DMS 273 (cell line): ENCODE measurements at regions not wholly inside any gene's neighbourhood (a gene's known extent, or its start where the extent isn't known, plus 50 kb on each side); places are given as distances from the start of the nearest gene placed in this dataset.
"Not testable (repeated sequence)": the region's sequence is repeated elsewhere in the genome, so short reads cannot be mapped to it uniquely, and the experiment has no call there.

Experiments used
- DNase-seq: peaks from one replicate; lab custom pipeline; 2025; ENCODE audit not compliant: unreplicated experiment; lab: John Stamatoyannopoulos, UW

DNA sequence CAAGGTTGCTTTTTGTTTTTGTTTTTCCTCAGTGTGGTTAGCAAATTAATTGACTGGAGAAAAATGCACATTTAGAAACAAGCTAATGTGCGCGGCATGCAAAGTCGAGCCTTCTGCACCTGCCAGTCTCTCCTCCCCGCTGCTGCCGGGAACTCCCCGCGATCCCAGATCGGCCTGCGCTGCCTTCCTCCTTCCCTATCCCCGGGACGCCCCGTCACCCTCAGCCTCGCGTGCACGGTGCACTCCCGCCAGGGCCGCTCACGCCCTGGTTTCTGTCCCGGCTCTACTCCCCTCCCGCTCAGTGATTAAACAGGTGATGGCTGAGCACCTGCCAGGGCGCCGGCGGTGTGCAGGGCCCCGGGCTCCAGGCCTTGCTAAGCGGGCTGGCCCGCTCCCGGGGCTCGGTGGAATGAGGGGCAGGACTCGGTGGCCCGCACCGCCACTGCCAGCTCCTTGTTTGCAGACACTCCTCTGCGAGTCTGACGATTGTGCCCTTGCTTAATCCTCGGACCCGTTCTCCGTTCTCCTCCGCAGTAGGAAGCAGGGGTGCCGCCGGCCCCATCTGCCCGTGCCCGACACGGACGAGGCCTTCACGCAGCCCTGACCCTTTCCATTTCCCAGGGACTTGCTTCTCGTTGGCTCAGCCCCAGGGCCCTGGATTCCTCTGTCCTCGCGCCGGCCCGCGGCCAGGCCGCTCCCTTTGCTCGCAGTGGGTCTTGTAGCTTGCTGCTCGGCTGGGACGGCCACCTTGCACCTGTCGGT lies 143.4 kb downstream of the TRIML1 start:
- no peak for DNase-seq

DNA sequence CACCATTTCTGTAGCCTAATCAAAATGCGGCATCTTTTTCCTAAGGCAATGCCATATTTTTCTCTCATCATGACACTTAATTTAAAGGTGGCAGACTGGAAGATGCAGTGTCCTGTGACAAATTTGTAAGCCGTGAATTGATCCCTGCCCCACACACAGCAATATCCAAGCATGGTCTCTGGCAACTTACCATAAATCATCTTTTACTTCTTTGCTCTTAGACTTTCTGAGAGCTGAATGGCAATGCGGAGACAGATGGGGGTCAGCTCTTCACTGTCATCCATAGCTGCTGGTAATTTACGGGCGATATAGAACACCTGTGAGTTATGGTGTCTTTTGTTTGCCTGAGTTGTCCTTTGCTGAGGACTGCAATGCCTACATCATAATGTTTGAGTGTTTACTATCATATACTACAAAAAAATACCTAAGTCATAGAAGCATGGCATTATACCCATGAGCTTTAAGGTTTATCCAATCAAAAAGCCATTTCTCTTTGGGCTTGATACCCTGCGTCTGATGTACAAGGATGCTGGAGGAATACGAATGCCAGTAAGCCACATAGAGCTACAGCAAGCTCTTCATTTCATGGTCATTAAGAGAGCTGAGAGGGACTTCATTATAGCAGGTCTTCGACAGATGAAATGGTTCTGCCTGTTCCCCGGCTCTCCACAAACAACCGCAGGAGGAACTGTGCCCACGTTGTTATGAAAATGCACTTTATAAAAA lies 148.1 kb downstream of the TRIML1 start:
- DNase-seq = no peak

DNA sequence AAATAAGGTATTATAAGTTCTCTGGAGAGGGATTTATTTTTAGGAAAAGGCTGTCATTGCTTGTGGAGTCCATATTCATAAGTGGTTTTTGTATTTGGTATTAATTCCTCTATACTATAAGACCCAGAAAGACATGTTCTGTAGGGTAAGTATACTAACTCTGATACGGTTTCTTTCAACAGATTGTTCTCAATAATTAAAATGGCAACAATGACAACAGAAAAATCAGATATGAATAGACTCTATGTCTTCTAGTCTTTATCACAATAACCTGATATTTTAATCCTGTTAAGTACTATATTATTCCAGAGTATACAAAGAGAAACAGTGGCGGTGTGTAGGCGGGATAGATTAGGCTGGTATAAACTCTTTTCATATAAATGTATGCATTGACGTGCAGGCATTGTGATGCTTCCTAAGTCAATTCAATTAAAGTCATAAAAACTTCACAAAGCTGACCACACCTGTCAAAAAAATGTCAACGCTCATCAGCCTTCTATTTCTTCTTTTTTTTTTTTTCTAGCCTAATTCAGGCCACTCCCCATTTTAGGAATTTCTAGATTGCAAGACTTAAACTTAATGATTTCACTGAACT lies 150.4 kb downstream of the TRIML1 start:
- no peak for DNase-seq

DNA sequence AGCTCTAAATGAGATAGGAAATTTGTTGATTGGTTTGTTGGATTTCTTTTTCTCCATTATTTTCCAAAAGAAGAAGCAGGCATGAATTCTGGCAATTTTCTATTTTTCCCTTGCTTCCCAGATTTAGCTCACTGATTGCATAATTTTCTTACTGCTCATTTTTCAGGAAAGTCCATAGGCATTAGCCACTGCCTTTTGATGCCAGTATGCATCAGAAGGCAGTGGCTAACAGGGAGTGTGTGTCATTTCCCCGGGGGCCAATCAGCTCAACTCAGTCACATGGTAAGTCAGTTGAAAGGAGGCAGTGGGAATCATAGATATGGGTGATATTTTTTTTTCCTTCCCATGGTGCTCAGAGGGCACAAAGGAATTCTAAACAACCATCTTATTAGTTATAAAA lies 156.7 kb downstream of the TRIML1 start:
- DNase-seq = no peak

DNA sequence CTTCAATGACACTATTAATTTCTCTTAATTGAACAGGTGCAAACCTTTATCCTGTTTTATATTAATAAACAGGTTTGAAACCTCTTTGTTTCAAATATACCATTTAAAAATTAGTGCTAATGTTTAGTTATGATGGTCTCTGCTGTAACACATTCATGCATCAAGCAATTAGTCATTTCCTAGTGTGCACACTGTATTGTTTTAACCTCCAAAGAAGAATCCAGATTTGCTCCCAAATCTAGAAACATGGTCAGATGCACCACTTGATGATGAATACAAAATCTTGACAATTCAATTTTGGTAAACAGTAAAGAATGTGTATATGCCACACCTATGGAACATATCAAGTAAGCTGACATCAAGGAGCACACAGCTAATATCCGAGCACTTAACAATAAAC lies 157.1 kb downstream of the TRIML1 start:
- no peak for DNase-seq

DNA sequence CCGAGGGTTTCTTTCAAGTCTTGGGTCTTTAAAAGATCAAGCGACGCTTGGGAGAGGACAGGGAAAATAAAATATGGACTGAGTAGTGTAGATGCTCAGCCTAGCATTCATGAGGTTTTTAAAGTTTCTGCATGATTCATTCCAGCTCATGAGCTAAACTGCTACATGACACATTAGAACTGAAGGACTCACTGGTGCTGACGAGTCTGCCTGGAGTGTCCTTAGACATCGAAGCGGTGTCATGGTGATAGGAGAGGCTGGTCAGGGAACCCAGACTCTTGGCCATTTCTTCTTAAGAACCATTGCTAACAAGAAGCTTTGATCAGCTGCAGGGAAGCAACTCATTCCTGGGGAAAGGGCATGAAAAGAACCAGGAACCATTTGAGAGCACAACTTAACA lies 158.6 kb downstream of the TRIML1 start:
- no peak for DNase-seq

DNA sequence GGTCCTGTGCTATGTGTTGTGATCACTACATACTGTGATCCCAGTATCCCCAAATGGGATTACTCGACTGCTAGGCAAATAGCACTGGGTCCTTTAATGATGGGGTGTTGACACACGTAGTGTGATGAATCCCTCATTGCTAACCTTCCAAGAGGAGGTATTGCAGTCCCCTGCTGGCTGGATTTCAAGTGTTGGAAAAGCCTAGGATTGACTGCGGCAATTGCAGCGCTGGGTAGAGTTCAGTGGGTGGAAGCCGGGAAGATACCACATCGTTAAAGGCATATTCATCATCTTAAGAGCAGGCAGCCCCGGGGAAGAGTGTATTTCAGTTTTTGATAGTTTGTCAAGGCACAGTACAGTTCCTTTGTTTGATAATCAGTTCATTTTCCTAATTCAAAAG lies 159.9 kb downstream of the TRIML1 start:
- DNase-seq = no peak

DNA sequence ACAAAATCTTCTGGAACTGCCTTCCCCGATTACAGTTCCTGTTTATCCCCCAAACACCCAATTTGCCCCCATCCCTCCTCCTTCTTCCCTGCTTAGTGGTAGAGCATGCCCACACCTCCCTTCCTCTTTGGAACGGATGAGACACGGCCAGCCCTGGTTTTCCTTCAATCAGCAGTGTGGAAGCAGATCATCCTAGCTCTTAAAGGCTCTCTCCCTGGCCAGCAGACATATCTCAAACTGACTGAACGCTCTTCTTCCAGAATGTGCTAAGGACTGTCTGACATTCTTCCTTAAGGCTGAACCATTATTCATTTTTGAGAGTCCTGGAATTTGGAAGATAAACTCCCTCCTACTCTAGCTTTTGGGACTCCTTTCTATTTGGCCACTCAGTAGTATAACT lies 161.1 kb downstream of the TRIML1 start:
- DNase-seq = no peak

DNA sequence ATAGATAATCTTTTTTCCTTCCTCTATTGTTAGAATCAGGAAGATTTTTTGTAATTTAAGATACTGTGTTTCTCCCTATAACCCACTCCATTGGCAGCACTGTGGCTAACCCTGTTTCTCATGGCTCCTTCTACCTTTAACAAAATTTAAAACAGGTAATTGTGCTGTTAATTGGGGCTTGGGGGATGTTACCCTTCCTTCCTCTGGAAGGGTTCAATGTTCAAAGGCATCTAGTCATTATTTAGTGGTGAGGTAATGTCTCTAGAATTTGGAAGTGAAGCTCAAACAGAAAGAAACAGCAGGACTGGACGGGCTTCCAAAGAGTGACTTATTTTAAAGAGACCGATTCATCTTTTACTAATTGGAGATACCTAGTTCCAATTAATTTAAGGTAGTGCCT lies 166.4 kb downstream of the TRIML1 start:
- DNase-seq = no peak

DNA sequence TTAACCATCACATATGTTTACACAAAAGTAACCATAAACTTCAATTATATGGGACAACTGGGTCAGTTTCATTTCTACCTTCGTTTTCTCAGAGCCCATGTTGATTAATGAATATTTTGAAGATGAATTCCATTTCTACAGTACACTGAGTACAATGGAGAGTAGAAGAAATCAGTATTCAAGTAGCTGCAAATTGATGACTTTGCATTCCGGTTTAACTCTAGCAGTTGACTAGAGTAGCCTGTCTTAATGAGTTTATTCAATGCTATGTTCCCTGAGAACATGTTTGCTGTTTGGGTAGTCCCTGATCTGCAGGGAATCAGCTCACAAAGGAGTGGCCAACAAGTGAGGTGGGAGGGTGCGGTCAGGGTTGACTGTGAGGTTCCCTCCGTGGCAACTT lies 168.3 kb downstream of the TRIML1 start:
- DNase-seq = no peak

DNA sequence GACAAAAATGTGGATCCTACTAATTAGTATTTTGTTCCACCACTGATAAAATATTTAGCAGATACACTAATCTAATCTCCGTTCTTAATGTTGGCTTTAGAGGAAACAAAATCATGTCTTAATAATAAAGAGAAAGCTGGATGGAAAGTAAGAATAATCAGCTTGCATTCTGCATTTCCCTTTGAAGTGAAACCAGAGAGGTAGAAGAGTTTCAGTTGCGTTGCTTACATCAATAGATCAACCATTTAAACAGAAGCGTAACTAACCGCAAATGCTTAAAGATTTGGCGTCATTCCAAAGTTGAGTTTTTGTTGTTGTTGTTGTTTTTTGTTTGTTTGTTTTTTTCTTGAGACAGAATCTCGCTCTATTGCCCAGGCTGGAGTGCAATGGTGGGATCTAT lies 168.9 kb downstream of the TRIML1 start:
- no peak for DNase-seq

DNA sequence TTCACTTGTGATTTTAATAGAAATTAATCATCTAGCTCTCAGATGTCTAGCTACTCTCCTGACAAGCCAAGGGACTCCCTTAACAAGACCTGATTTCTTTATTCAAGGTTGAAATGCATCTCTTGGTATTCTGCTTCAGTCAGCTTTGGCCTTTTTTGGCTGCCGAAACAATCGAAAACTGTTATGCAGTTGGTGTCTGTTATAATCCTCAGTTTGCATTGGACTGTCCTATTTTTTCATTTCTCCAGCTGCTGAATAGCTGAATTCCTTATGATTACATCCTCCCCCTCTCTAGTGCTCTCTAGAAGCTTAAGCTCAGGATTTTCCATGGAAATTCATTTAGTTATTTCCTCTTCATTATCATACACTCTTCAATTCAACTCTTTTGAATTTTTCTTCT lies 177.2 kb downstream of the TRIML1 start:
- no peak for DNase-seq

DNA sequence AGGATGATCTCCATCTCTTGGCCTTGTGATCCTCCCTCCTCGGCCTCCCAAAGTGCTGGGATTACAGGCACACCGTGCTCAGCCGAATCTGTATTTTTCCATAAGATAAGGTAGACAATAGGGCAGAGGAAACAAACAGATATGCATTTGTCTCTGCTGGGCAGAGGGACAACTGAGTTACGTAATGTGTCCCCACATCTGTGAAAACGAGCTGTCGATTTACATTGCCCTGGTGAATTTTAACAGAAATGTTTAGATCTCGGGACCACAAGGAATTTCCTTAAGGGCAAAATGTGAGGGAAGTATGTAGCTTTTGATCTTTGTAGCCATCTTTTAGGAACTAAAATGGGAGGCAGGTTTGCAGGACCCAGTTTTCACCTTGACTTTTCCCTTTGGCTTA lies 189.7 kb downstream of the TRIML1 start:
- DNase-seq = no peak

DNA sequence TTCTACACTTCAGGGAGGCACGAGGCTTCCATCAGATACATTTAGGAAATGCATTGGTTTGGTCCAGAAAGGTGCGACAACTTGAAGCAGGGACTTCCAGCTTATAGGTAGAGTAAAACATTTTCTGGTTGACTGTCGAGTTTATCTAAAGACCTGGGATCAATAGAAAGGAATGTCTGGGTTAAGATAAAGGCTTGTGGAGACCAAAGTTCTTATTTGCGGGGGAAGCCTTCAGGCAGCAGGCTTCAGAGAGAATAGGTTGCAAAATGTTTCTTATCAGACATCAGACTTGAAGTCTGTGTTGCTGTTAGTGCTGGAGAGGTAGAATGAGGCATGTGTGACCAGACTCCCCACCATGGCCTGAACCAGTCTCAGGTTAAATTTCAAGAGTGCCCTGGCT lies 190.3 kb downstream of the TRIML1 start:
- no peak for DNase-seq

DNA sequence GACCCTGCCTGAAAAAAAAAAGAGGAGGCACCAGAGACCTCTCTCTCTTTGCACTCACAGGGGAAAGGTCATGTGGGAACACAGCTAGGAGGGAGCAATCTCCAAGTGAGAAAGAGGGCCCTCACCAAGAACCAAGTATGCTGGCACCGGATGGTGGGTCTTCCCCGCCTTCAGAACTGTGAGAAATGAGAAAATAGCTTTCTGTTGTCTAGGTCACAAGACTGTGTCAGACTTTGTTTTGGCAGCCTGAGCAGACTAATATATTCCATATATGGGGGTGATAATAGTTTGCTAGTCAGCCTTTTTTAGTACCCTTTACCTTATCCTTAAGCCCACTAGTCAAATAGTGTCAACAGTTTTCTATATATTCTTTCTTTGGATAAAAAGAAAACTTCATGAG lies 193.0 kb downstream of the TRIML1 start:
- DNase-seq = no peak

DNA sequence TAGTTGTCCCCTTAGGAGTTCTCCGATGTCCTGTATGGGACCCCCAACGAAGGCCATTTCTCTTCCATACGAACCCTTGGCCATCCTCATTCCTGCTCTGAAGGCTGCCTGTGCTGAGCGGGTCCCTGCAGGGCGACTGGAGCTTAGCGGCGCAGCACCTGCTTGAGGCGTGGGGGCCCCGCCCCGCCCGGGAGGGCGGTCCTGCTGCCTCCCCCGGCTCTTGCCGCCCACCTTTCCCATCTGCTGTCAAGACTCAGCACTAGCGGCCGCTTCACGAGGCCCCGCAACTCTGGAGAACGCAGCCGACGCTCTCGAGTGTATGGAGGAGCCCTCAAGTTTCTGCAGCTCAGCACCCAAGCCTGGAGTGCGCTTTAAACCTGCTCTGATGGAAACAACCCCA lies 197.7 kb downstream of the TRIML1 start:
- DNase-seq = no peak

DNA sequence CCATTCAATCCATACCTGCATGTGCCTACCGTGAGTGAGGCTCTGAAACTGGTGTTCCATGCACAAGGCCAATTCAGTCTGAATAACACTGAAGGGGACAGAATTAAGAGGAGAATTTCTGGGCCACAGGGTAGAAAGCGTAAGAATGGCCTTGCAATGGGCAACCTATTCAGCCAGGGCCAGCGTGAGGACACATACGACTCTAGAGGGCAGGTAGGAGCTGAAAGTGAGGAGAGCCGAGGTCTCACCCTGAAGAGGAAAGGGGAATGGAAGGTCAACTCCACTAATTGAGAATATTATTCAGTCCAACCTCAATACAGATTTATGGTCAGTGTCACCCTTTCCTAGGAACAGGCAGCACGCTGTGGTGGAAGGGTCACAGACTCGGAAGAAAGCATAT lies 202.2 kb downstream of the TRIML1 start:
- DNase-seq = no peak

DNA sequence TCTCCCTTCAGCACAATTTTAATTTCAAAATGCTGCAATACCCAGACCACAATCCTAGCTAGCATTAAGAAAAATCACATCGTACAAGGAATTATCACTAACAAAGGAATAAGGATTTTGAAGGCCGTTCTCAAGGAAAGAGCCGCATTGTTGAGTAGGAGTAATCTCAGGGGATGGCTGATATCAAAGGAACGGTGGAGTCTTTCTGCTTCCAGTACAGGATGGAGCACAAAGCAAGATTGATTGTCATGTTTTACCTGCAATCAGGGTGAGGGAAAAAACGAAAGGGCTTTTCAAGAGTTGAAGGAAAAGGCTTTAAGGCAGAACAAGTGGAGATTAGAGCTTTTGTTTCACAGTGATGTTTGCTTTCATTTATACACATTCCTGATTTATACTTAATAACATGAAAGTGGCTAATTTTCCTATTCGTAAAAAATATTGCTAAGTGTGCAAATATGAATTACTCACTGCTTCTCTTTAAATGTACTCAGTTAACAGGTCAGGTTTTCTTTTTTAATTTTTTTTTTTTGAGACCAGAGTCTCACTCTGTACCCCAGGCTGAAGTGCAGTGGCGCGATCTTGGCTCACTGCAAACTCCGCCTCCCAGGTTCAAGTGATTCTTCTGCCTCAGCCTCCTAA lies 207.0 kb downstream of the TRIML1 start:
- DNase-seq = no peak

DNA sequence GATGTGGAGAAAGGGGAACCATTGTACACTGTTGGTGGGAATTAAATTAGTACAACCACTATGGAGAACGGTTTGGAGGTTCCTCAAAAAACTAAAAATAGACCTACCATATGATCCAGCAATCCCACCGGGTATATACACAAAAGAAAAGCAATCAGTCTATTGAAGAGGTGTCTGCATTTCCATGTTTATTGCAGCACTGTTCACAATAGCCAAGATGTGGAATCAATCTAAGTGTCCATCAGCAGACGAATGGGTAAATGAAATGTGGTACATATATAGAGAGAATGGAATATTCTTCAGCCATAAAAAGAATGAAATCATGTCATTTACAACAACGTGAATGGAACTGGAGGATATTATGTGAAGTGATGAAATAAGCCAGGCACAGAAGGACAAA lies 208.1 kb downstream of the TRIML1 start:
- no peak for DNase-seq

DNA sequence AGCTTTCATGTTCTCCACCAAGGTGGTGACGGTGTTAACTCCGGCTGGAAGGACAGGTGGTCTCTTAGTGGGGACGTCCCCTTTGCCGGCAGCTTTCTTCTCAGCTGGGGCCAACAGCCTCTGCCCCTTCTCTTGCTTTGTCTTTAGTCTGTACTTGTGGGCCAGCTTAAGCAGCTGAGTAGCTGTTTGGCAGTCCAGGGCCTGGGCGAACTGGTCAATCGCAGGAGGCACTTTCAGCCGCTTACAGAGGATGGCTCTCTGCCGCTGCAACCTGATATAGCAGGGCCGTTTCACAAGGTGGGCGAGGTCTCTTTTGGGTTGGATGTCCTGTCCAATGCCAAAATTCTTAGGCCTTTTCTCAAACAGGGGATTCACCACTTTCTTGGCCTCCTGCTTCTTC lies 210.3 kb downstream of the TRIML1 start:
- DNase-seq = not testable (repeated sequence)

DNA sequence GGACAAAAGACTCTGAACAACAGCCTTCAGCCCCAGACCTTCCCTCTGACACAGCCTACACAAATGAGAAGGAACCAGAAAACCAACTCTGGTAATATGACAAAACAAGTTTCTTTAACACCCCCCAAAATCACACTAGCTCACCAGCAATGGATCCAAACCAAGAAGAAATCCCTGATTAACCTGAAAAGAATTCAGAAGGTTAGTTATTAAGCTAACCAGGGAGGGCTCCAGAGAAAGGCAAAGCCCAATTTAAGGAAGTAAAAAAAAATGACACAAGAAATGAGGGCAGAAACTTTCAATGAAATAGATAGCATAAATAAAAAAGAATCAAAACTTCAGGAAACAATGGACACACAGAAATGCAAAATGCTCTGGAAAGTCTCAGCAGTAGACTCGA lies 224.0 kb downstream of the TRIML1 start:
- DNase-seq = no peak

DNA sequence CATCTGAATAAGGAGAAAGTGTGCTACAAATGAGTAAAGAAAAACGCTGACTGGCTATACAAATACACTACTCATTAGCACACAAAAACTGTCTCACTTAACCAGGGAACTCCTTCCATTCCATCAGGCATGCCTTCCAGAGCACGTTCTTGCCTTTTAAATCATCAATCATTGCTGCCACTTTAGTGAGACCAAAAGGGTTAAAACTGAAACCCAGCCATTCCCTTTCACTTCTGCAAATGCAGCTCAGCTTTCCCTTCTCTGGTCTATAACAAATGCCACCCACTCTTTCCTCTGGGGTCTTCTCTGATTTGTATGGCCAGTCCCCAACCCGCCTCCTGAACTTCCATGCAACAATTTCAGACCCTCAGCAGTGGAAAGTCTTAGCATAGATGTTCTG lies 231.5 kb downstream of the TRIML1 start:
- no peak for DNase-seq
